ENCODE measurements at regions not wholly inside any gene's neighbourhood (a gene's known extent, or its start where the extent isn't known, plus 50 kb on each side); places are given as distances from the start of the nearest gene placed in this dataset.
"Not testable (repeated sequence)": the region's sequence is repeated elsewhere in the genome, so short reads cannot be mapped to it uniquely, and the experiment has no call there.

- DNase-seq (ENCODE audit: extremely low read depth, insufficient read length); H3K36me3 ChIP-seq (ENCODE audit: control insufficient read depth, insufficient read depth, low read length); H3K27me3 ChIP-seq (replicated peaks; ENCODE audit: control insufficient read depth, insufficient read depth, low read length); H3K4me3 ChIP-seq (replicated peaks; ENCODE audit: low read depth, low read length): not testable (repeated sequence)
Measured at GRCh38 chr6:58351619-58352018, 1034.2 kb downstream of the PRIM2 start.

- not testable (repeated sequence) for H3K36me3 ChIP-seq (ENCODE audit: control insufficient read depth, insufficient read depth, low read length); DNase-seq (ENCODE audit: extremely low read depth, insufficient read length); H3K27me3 ChIP-seq (replicated peaks; ENCODE audit: control insufficient read depth, insufficient read depth, low read length); H3K4me3 ChIP-seq (replicated peaks; ENCODE audit: low read depth, low read length)
Measured at GRCh38 chr6:58358452-58358851, 1041.0 kb downstream of the PRIM2 start.

DNA sequence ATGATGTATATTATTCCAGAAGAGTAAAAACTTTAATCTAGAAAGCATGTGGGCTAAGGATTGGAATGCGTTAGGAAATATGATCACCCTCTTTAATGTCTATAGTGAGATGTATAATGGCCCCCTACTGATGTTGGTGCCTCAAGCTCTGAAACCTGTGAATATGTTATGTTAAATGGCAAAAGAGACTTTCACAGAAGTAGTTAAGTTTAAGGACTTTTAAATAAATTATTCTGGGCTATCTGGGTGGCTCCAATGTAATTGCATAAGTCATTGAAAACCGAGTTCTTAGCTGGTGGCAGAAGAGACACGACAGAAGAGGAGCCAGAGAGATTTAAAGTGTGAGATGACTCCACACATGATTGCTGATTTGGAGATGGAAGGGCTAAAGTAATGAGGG is 1048.4 kb downstream of the PRIM2 start:
- DNase-seq (ENCODE audit: extremely low read depth, insufficient read length); H3K4me3 ChIP-seq (replicated peaks; ENCODE audit: low read depth, low read length): not testable (repeated sequence)

GRCh38 chr6:58406659-58407058 is 1089.2 kb downstream of the PRIM2 start:
- not testable (repeated sequence) for DNase-seq (ENCODE audit: extremely low read depth, insufficient read length); H3K27me3 ChIP-seq (replicated peaks; ENCODE audit: control insufficient read depth, insufficient read depth, low read length); H3K4me3 ChIP-seq (replicated peaks; ENCODE audit: low read depth, low read length); H3K36me3 ChIP-seq (ENCODE audit: control insufficient read depth, insufficient read depth, low read length)

More for the DNA sequence above, 1048.4 kb downstream of the PRIM2 start:
- not testable (repeated sequence) for H3K27me3 ChIP-seq (replicated peaks; ENCODE audit: control insufficient read depth, insufficient read depth, low read length); H3K36me3 ChIP-seq (ENCODE audit: control insufficient read depth, insufficient read depth, low read length)

- H3K27me3 ChIP-seq (replicated peaks; ENCODE audit: control insufficient read depth, insufficient read depth, low read length): no peaks in the 10 kb centered on the region
- no peak overlapping the region for H3K4me3 ChIP-seq (replicated peaks; ENCODE audit: low read depth, low read length)
- DNase-seq (ENCODE audit: extremely low read depth, insufficient read length): no peak
- no peaks in the 10 kb centered on the region for H3K36me3 ChIP-seq (ENCODE audit: control insufficient read depth, insufficient read depth, low read length)
- TF ChIP-seq, protein P1, sequence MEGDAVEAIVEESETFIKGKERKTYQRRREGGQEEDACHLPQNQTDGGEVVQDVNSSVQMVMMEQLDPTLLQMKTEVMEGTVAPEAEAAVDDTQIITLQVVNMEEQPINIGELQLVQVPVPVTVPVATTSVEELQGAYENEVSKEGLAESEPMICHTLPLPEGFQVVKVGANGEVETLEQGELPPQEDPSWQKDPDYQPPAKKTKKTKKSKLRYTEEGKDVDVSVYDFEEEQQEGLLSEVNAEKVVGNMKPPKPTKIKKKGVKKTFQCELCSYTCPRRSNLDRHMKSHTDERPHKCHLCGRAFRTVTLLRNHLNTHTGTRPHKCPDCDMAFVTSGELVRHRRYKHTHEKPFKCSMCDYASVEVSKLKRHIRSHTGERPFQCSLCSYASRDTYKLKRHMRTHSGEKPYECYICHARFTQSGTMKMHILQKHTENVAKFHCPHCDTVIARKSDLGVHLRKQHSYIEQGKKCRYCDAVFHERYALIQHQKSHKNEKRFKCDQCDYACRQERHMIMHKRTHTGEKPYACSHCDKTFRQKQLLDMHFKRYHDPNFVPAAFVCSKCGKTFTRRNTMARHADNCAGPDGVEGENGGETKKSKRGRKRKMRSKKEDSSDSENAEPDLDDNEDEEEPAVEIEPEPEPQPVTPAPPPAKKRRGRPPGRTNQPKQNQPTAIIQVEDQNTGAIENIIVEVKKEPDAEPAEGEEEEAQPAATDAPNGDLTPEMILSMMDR (IDR thresholded peaks at IDR 0.05; ENCODE audit: insufficient read depth, low read length, poor library complexity, severe bottlenecking): no peak
Measured at GRCh38 chr6:58419321-58419720, 1101.9 kb downstream of the PRIM2 start.
